ENCODE measurements at regions not wholly inside any gene's neighbourhood (a gene's known extent, or its start where the extent isn't known, plus 50 kb on each side); places are given as distances from the start of the nearest gene placed in this dataset.

DNA sequence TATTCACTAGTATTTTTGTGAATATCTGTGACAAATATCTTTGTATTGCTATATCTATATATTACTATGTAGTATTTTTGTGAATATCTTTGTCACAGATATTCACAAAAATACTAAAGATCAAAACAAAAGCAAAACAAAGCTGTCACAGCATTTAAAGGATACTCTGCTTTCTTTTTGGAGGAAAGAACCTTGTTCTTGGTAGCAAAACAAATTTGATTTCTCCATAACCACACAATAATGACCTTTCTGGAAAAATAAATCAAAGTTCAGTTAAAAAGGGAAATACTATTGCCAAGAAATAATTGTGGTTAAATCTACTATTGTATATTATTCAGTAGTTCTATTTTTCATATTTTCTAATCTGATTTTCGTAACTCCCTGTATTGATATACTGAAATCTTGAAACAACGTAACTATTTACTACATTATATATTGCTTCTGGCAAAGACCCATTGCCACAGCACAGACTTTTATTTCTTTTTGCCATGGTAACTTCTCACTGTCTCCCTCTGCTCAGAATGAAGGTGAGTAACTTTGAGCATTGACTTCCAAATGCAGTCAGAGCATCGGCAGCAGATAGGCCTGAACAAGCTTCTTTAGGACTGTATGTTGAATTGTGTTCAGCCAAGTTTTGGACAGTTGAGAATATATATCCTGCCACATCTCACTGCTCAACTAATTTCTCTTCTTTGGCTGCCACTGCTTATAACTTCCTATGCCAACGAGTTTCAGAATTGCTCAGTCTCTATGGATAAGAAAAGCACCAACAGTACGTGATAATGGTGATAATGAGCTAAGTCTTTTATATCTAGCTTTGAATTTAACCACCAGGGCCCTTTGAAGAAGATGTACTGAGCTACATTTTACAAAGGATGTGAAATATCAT lies 1097.2 kb upstream of the GJE1 start:
- POLR2A ChIA-PET, result no interaction called here
- intact Hi-C loops (cut with micrococcal nuclease; ENCODE audit: unreplicated experiment), result no loop called here

DNA sequence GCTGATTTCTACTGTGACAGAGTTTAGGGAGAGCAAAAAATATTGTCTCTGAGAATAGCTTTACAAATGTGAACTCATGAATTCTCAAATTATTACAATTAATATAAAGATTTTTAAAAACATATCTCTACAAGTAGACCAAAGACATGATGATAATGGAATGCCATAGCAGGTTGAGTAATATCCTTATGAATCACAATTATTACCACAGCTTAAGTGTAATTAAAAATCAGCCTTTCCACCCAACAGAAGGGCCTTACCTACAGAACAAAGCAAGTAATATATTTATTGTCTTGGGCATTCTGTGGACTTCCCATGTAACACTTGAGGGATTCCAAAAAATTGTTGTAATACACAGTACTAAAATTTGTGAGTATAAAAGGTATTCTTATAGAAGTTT lies 1099.6 kb upstream of the GJE1 start:
- POLR2A ChIA-PET, result no interaction called here
- no peaks in the 10 kb centered on the region for H3K27me3 Mint-ChIP-seq (ENCODE audit: insufficient read depth, unreplicated experiment)

More for the DNA sequence above, 1097.2 kb upstream of the GJE1 start:
- H3K9me3 Mint-ChIP-seq (ENCODE audit: unreplicated experiment), result no peaks in the 10 kb centered on the region
- no peaks in the 10 kb centered on the region for H3K4me1 Mint-ChIP-seq (ENCODE audit: low read depth, unreplicated experiment)
- Histone ChIP-seq H3K9me3 (0 out of 2 replicates have a peak, but pooled peaks cover 4% of the 10 kb centered on the region), H3K4me3 (ENCODE audit: low read depth, low read length) (no peak overlapping the region), H3K36me3 (ENCODE audit: control insufficient read depth, insufficient read depth, low read length) (no peaks in the 10 kb centered on the region), H3K27me3 (replicated peaks; ENCODE audit: control insufficient read depth, insufficient read depth, low read length) (no peaks in the 10 kb centered on the region), H3K4me1 (no peaks in the 10 kb centered on the region)
- TF ChIP-seq, protein P1, sequence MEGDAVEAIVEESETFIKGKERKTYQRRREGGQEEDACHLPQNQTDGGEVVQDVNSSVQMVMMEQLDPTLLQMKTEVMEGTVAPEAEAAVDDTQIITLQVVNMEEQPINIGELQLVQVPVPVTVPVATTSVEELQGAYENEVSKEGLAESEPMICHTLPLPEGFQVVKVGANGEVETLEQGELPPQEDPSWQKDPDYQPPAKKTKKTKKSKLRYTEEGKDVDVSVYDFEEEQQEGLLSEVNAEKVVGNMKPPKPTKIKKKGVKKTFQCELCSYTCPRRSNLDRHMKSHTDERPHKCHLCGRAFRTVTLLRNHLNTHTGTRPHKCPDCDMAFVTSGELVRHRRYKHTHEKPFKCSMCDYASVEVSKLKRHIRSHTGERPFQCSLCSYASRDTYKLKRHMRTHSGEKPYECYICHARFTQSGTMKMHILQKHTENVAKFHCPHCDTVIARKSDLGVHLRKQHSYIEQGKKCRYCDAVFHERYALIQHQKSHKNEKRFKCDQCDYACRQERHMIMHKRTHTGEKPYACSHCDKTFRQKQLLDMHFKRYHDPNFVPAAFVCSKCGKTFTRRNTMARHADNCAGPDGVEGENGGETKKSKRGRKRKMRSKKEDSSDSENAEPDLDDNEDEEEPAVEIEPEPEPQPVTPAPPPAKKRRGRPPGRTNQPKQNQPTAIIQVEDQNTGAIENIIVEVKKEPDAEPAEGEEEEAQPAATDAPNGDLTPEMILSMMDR (IDR thresholded peaks at IDR 0.05; ENCODE audit: insufficient read depth in 1 of 2, low read depth in 1 of 2, low read length in 1 of 2, severe bottlenecking in 1 of 2, unreplicated experiment in 1 of 2), result no peak
- CTCF ChIA-PET, result no interaction called here
- no peak for DNase-seq
- no TSS peak for BruUV-seq (replicated peaks)
- no peaks in the 10 kb centered on the region for H3K27me3 Mint-ChIP-seq (ENCODE audit: insufficient read depth, unreplicated experiment)
- H3K27ac Mint-ChIP-seq (ENCODE audit: unreplicated experiment), result no peak overlapping the region
- no peaks in the 10 kb centered on the region for H3K36me3 Mint-ChIP-seq (ENCODE audit: insufficient read depth, unreplicated experiment)
- H3K4me3 Mint-ChIP-seq (ENCODE audit: unreplicated experiment), result no peak overlapping the region

DNA sequence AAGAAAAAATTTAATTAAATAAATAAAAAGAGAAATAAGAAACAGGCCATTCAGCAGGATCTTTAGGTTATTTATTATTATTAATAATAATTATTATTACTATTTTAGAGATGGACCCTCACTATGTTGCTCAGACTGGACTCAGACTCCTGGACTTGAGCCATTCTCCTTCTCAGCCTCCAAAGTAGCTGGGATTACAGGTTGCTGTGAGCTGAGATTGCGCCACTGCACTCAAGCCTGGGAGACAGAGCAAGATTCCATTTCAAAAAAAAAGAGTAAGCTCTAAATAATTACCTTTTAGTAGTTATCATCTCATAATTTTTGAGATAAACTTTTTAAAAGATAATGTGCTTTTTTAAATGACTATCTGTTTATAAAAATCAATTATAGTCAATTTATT lies 1102.8 kb upstream of the GJE1 start:
- CTCF ChIA-PET, result no interaction called here

More for the DNA sequence above, 1099.6 kb upstream of the GJE1 start:
- no peak for DNase-seq
- TF ChIP-seq, protein P1 (IDR thresholded peaks at IDR 0.05; ENCODE audit: insufficient read depth in 1 of 2, low read depth in 1 of 2, low read length in 1 of 2, severe bottlenecking in 1 of 2, unreplicated experiment in 1 of 2), result no peak
- H3K27ac Mint-ChIP-seq (ENCODE audit: unreplicated experiment), result no peak overlapping the region
- intact Hi-C loops (cut with micrococcal nuclease; ENCODE audit: unreplicated experiment), result no loop called here
- no TSS peak for BruUV-seq (replicated peaks)
- no peaks in the 10 kb centered on the region for H3K27me3 ChIP-seq (replicated peaks; ENCODE audit: control insufficient read depth, insufficient read depth, low read length)
- no peaks in the 10 kb centered on the region for H3K9me3 ChIP-seq
- CTCF ChIA-PET, result no interaction called here
- no peaks in the 10 kb centered on the region for H3K9me3 Mint-ChIP-seq (ENCODE audit: unreplicated experiment)
- H3K4me3 ChIP-seq (ENCODE audit: low read depth, low read length), result no peak overlapping the region
- H3K36me3 Mint-ChIP-seq (ENCODE audit: insufficient read depth, unreplicated experiment), result no peaks in the 10 kb centered on the region
- 0 out of 2 replicates have a peak, but pooled peaks cover under 1% of the 10 kb centered on the region for H3K4me1 ChIP-seq
- no peaks in the 10 kb centered on the region for H3K36me3 ChIP-seq (ENCODE audit: control insufficient read depth, insufficient read depth, low read length)
- H3K4me3 Mint-ChIP-seq (ENCODE audit: unreplicated experiment), result no peak overlapping the region
- no peaks in the 10 kb centered on the region for H3K4me1 Mint-ChIP-seq (ENCODE audit: low read depth, unreplicated experiment)

More for the DNA sequence above, 1102.8 kb upstream of the GJE1 start:
- BruUV-seq (replicated peaks), result no TSS peak
- Mint-ChIP-seq H3K4me1 (ENCODE audit: low read depth, unreplicated experiment) (no peaks in the 10 kb centered on the region), H3K9me3 (ENCODE audit: unreplicated experiment) (no peaks in the 10 kb centered on the region), H3K4me3 (ENCODE audit: unreplicated experiment) (no peak overlapping the region), H3K27ac (ENCODE audit: unreplicated experiment) (no peak overlapping the region), H3K27me3 (ENCODE audit: insufficient read depth, unreplicated experiment) (no peaks in the 10 kb centered on the region), H3K36me3 (ENCODE audit: insufficient read depth, unreplicated experiment) (no peaks in the 10 kb centered on the region)
- TF ChIP-seq, protein P1 (IDR thresholded peaks at IDR 0.05; ENCODE audit: insufficient read depth in 1 of 2, low read depth in 1 of 2, low read length in 1 of 2, severe bottlenecking in 1 of 2, unreplicated experiment in 1 of 2), result no peak
- intact Hi-C loops (cut with micrococcal nuclease; ENCODE audit: unreplicated experiment), result loop anchor here (5.0 kb wide), 1 partner anchor 98 kb away; no protein-coding TSS in a partner anchor
- no peaks in the 10 kb centered on the region for H3K27me3 ChIP-seq (replicated peaks; ENCODE audit: control insufficient read depth, insufficient read depth, low read length)
- H3K4me3 ChIP-seq (ENCODE audit: low read depth, low read length), result no peak overlapping the region
- H3K36me3 ChIP-seq (ENCODE audit: control insufficient read depth, insufficient read depth, low read length), result no peaks in the 10 kb centered on the region
- DNase-seq, result no peak
- H3K4me1 ChIP-seq, result peaks cover 25% of the 10 kb centered on the region; the same call in 1 of the 2 replicates
- POLR2A ChIA-PET, result no interaction called here
- no peaks in the 10 kb centered on the region for H3K9me3 ChIP-seq
